Fibroblast of villous mesenchyme (primary cell): ENCODE measurements at regions not wholly inside any gene's neighbourhood (a gene's known extent, or its start where the extent isn't known, plus 50 kb on each side); places are given as distances from the start of the nearest gene placed in this dataset.

Experiments used
- DNase-seq: peaks from one replicate; pipeline ENCODE4 v3.0.0-alpha.2; 2010; ENCODE audit warnings: low read depth
- H3K4me3 ChIP-seq: 2 replicates; pipeline ENCODE4 v1.5.1; 2011; ENCODE audit warnings: low read depth, mild to moderate bottlenecking, low read length
- TF ChIP-seq, protein P1 (sequence below): IDR thresholded peaks from 2 replicates; pipeline ENCODE4 v1.5.1; 2012; ENCODE audit warnings: low read depth, mild to moderate bottlenecking, low read length; ENCODE audit not compliant: insufficient read depth

DNA sequence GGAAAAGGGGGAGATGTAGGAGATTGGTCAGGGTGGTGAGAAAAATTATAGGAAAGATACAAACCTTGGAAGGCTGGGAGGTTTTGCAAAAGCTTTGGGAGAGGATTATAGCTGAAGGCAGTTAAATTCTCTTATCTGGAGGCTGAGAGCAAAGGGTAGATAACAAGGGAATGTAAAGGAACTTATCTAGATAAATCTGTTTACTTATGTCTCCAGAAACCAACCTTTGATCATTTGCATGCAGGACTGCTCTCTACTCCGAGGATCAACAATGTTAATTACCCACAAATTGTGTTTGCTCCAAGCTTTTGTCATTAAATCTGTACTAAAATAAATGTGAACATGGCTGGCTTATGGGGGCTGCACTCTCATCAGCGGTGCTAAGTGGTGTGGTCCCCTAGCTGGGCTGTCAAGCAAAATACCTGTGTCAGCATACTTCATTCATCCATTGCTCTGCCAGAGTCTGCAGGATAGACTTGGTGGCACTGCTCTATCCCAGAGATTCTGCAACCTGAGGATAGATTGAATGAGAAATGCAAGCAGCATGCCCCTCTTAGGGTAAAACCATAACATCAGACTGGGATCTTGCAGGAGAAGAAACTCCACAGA, 1599.2 kb upstream of the TENM4 start:
- no peak overlapping the region for H3K4me3 ChIP-seq
- no peak for DNase-seq
- TF ChIP-seq, protein P1, sequence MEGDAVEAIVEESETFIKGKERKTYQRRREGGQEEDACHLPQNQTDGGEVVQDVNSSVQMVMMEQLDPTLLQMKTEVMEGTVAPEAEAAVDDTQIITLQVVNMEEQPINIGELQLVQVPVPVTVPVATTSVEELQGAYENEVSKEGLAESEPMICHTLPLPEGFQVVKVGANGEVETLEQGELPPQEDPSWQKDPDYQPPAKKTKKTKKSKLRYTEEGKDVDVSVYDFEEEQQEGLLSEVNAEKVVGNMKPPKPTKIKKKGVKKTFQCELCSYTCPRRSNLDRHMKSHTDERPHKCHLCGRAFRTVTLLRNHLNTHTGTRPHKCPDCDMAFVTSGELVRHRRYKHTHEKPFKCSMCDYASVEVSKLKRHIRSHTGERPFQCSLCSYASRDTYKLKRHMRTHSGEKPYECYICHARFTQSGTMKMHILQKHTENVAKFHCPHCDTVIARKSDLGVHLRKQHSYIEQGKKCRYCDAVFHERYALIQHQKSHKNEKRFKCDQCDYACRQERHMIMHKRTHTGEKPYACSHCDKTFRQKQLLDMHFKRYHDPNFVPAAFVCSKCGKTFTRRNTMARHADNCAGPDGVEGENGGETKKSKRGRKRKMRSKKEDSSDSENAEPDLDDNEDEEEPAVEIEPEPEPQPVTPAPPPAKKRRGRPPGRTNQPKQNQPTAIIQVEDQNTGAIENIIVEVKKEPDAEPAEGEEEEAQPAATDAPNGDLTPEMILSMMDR, result no peak

DNA sequence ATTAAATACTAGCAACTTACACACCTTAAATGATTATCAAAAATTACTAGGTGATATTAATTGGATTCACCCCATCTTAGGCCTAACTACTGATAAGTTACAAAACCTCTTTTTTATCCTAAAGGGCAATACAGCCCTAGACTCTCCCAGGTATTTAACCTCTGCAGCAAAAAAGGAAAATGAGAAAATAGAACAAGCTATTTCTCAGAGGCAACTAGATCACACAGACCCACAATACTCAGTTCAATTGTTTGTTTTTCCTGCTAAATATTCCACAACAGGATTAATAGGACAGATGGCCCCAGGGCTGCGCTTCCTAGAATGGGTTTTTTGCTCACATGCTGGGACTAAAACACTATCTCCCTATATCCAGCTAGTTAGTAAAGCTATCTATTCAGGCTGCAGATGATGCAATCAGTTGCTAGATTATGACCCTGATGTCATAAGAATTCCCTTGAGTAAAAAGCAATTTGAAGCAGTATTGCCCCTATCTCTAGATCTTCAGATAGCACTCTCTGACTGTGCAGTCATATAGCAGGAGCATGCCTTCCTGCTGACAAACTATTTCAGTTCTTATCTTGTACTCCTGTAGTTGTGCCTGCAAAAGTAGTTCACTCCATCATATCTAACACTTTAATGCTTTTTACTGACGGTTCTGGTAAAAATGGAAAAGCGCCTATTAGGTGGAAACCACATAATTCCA, 1595.5 kb upstream of the TENM4 start:
- no peak overlapping the region for H3K4me3 ChIP-seq
- DNase-seq, result no peak
- TF ChIP-seq, protein P1, result no peak

DNA sequence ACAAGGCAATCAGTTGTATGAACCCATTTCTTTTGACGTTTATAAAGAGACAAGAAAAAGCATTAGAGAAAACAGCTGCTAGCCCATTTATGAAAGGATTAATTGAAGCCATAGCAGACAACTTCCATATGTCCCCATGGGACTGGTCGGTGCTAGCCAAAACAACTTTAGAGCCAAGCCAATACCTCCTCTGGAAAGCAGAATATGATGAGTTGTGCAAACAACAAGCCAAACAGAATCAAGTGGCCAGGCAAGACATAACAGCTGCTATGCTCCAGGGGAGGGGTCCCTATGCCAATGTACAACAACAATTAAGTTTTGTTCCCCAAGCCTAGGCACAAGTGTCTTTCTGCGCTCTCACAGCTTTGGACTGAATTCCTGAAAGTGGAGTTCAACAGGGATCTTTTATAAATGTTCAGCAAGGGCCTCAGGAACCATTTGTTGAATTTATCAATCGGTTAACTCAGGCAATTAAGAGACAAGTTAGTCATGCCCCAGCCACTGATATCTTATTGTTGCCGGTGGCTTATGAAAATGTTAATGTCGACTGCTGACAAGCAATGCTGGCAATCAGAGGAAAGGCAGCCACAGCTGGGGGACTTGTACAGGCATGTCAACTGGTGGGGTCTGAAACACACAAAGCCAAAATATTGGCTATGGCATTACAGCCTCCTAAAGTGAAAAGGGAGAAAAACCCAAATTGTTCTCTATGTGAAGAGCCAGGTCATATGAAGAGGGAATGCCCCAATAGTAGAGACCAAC, 1593.1 kb upstream of the TENM4 start:
- TF ChIP-seq, protein P1, result no peak

DNA sequence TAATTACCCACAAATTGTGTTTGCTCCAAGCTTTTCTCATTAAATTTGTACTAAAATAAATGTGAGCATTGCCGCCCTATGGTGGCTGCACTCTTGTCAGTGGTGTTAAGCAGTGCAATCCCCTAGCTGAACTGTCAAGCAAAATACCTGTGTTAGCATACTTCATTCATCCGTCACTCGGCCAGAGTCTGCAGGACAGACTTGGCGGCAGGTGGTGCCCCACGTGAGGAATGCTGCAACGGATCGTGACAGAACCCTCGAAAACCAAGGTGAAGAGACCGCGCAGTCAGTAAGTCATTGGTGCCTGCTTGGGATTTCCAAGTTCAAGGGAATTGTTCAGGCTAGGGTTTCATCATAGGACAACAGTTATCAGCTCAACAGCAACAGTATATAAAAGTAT, 1592.1 kb upstream of the TENM4 start:
- TF ChIP-seq, protein P1, result no peak
- no peak overlapping the region for H3K4me3 ChIP-seq
- no peak for DNase-seq

More for the DNA sequence above, 1593.1 kb upstream of the TENM4 start:
- H3K4me3 ChIP-seq, result no peak overlapping the region
- no peak for DNase-seq

DNA sequence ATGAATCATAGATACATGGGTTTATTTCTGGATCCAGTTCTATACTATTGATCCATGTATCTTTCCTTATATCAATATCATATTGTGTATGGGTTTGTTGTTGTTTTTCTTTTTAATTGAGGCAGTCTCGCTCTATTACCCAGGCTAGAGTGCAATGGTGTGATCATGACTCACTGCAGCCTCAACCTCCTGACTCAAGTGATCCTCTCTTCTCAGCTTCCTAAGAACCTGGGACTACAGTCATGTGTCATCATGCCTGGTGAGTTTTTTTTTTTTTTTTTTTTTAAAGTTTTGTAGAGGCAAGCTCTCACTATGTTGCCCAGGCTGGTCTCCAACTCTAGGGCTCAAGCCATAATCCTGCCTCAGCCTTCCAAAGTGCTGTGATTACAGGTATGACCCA, 1589.4 kb upstream of the TENM4 start:
- TF ChIP-seq, protein P1, result no peak
- no peak for DNase-seq
- H3K4me3 ChIP-seq, result no peak overlapping the region

DNA sequence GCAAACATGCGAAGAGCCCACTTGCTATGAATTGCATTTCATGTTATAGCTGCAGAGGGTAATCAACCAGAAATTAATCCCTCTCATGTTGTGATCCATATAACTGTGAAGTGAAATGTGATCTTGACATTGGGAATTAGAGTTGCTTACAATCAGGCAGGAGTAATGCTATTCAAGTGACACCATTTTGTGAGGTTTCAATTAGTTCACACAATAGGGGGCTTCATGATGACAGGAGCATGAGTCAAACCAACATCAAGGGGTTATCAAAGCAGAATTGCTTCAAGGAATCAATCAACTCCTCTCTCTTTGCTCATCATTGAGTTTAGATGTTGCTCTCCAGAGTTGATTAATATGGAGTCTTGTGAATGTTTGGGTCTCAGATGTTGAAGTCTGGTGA, 1585.2 kb upstream of the TENM4 start:
- TF ChIP-seq, protein P1, result no peak
- DNase-seq, result no peak
- H3K4me3 ChIP-seq, result no peak overlapping the region
